HG03135 (cell line): ENCODE measurements at regions not wholly inside any gene's neighbourhood (a gene's known extent, or its start where the extent isn't known, plus 50 kb on each side); places are given as distances from the start of the nearest gene placed in this dataset.

Experiments
- ATAC-seq: cut with Tn5 transposase; IDR thresholded peaks from one replicate; pipeline ENCODE4 v1.9.1; 2021; ENCODE audit warnings: mild to moderate bottlenecking, moderate library complexity; ENCODE audit not compliant: unreplicated experiment

DNA sequence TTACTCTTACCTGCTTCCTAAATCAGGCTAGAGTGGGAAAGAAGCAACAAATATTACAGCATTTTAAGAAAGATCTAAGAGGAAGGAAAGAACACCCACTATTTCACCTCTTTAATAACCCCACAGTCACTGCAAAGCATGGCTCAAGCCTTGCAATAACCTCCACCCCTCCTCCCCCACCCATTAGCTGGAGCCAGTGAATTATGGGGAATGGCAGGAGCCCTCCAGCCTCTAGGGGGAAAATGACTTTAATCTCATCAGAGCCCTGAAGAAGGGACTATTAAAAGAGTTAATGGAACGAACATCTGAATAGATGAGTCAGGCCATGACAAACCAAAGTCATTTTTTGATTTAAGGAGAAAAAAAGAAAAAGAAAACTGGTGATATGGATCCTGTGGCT, 630.7 kb upstream of the PLXNA2 start:
- ATAC-seq = no peak

DNA sequence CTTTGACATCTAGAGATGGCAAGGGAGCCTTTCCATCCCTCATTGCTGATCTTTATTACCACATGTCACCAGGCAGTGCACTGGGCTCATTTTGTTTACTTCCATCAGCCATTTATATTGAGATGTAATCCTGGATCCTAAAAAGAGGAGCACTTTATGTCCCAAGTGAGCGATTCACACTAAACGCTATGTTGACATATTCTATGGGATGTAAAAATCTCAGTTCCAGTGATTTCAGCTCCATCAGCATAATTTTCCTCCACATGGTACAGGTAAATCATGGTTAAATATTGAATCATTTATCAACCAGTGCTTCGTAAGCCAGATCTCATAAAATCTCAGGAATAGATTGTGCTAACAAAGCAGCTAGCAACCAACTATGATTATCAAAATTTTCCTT, 634.8 kb upstream of the PLXNA2 start:
- no peak for ATAC-seq

DNA sequence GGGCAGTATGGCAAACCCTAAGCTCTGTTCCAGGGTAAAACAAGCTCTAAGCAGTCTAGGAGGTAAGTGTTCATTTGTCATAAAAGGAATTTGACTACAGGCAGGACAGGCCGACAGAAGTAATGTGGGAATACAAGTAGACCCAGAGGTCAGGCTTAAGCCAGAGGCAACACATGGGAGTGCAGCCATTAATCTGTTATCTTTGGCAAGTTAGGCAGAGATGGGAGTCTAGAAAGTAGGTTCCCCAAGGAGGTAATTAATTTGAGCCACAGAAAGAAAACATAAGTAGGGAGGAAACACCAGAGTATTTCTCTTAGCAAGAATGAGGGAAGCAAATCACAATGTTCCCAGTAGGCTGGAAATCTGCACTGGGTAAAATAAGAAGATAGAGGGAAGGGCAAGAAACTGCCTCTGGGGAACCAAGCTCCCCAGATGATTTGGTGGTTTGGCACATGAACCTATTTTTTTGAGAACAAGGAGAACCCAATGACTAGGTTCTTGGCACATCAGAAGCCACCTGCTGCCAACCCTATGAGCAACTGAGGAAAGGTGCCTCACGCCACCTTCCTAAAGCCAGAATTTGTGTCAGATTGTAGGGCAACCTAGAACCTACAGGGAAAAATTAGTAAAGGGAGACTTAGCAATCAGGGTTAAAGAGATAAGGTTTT, 636.4 kb upstream of the PLXNA2 start:
- no peak for ATAC-seq

DNA sequence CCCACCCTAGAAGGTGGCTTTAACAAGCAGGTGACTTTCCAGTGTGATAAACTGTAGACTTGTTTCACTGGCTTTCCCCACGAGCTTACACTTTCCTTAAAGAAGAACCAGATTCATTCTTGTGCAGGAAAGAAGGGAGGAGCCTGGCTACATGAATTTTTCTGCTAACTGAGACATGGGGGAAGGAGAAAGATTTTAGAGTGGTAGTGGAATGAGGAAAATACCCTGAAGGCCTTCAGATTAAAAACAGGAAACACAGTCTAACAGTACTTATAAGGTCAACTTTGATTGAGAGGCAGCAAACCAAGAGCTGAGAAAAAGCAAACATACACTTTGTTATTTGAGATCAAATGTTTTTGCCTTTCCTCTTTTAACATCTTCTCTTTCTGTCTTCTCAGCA, 640.9 kb upstream of the PLXNA2 start:
- ATAC-seq = no peak

GRCh38 chr1:208885650-208886049, 641.5 kb upstream of the PLXNA2 start:
- ATAC-seq = no peak

- ATAC-seq = no peak
These were observed 644.2 kb upstream of the PLXNA2 start for GRCh38 chr1:208888376-208888775.

DNA sequence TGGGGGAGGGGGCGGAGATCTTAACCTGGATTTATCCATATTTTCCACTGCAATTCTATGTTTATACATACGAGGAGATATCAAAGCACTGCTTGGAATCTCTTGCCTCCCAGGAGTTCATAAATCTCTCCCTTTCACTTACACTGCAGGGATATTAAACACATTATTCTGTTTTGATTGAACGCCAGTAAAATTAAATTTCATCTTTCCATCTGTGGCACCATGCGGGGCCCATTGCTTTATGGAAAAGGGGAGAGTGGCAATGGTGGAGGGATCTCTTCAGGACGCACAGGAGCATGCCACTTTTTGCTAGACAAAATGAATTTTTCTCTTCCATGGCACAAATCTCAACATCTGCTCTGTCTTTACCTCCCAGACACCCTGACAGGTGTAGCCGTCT, 648.0 kb upstream of the PLXNA2 start:
- no peak for ATAC-seq

DNA sequence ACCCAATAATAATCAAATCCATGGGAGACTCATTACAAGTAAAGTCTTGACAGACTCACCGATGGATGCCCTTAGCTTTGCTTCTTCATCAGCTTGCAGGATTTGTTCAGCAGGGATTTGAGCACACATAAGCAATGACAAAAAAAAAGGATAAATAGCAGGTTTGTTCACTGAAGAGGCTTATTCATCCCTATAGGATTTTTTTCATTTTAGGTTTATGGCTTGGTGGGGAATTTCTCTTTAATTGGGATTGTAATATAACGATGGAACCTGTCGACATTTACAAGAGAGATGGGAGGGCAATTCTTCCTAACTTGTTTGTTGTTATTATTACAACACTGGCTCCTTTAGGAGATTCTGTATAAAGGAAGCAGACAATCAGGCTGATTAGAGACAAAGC, 649.1 kb upstream of the PLXNA2 start:
- no peak for ATAC-seq

GRCh38 chr1:208895181-208895580, 651.0 kb upstream of the PLXNA2 start:
- ATAC-seq = no peak

- no peak for ATAC-seq
These were observed 651.6 kb upstream of the PLXNA2 start for GRCh38 chr1:208895820-208896219.

- ATAC-seq = no peak
These were observed 652.6 kb upstream of the PLXNA2 start for GRCh38 chr1:208896768-208897167.

DNA sequence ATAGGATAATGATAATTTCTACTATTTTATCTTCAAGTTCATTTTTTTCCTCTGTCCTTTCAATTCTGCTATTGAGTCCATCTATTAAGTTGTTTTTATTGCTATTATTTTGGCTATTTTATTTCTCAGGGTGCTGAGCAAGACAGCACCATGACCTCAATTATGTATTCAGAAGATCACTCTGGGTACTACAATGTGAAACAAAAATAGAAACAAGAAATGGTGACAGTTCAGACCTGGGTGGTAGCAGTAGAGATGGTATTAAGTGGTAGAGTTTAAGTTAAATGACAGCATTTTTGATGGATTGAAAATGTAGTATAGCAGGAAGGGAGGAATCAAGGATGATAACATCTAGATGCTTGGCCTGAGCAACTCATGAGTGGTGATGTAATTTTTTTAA, 655.3 kb upstream of the PLXNA2 start:
- ATAC-seq = no peak

DNA sequence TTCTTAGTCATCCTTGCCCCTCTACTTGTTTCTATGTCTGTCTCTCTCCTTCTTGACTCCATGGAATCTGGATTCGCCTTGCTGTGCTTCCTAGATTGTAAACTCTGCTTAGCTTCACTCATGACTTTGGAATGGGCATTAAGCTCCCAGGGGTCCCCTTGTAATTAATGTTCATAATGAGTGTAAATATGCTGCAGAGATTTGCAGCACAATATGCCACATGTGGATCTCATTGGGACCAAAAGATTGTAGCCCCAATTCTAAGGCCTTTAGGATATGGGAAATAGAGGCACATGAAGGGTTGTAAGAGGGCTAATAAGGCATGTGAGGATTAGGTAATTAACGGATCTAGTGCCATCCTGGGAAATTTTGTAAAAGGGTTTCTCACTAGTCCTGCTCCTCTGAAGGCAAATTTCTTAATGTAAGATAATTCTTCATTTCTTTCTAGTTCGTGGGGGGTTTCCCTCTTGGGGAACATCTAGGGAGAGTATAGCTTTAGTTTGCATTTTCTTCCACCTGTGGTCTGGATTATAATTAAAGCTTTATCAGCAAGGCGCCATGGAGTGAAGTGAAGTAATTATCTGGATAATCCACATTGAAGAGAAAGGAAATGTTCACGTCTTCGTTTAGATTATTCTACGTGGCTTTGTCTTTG, 659.2 kb upstream of the PLXNA2 start:
- no peak for ATAC-seq

GRCh38 chr1:208907790-208908189, 663.6 kb upstream of the PLXNA2 start:
- ATAC-seq = no peak

DNA sequence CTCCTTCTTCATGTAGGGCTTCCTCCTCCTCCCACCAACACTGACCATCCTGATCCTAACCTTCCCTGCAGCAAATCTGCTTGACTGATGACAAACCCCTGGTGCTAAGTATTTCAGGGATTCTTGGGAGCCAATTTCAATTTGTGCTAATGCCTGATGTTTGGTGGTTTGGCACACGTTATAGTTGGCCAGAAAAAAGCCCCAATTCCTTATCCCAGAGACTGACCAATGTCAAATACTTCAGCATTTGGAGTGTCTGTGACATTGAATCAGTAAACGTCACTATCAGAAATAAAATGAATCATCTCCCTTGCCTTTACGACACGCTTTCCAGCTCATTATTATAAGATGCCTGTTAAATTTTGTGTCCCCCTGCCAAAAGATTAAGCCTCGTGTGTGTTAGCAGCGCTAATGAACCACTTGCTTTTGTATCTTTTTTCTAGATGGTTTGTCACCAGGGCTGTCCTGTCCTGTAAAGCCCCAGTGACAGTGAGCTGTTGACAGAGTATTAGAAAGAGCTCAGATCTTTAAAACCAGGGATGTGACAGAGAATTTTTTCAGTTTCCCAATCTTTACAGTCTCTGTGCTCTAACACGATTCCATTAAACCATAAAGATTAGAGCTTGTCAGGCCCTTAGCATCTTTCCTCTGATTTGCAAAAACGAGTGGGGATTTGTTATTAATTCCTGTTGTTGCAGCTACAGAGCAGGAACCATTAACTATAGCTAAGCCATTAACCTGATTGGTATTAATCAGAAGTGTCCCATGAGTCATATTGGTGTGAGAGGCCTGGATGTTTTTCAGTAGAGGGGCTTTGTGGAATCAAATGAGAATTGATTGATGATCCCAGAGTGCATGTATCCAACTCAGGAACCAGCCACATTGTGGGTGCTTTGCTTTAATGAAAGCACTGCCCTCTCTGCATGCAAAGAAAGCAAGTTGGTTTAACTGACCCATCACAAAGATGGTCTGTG, 665.1 kb upstream of the PLXNA2 start:
- ATAC-seq = no peak

GRCh38 chr1:208910161-208910560, 666.0 kb upstream of the PLXNA2 start:
- ATAC-seq = no peak

DNA sequence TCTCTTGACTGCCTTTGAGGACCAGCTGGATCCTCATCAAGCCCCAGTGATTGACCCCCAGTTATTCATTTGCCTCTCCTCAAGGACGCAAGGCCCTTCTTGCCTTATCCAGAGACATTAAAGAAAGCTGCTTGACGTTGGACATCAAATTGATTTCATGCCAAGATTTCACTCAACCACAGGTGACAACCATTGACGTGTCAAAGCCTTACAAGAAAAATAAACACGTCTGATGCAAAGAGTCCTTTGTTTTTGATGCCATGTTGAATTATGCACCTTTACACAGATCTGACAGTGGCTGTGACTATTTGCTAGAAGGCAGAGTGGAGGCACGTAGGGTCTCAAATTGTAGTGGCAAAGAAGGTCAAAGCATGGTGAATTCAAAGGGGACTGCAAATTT, 666.2 kb upstream of the CAMK1G start:
- ATAC-seq = no peak

- ATAC-seq = no peak
These were observed 665.8 kb upstream of the CAMK1G start for GRCh38 chr1:208917723-208918122.

DNA sequence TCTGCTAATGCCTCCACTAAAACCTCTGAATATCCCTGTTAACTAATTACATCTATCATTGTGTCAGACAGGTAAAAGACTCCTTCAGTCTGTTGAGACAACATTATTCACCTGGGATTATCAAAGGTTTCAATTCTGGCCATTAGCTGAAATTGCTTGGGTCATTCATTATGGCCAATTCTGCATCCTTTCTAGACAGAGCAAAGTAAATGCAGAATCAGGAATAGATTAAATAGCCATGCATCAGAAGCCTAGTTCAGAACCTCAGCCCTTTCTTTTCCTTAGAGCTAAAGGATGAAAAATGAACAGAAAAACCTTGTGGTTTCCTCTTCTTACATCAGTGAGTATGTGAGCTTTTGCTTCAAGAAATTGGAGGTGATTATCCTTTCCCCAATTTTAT, 665.4 kb upstream of the CAMK1G start:
- no peak for ATAC-seq

DNA sequence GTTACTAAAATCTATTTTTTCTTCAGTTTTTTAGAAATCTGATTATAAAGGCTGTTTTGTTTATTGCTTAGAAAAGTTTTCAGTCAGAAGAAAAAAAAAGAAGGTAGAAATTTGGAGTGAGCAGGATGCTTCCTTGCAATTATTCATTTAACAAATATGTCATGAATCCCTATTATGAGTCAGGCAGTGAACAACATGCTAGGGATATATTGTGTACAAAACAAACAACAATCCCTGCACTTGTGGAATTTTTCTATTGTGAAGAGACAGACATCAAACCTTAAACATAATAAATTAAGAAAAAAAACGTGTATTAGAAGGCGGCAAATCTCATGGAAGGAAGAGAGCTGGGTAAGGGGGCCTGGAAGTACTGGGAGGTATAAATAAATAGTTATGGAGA, 664.1 kb upstream of the CAMK1G start:
- no peak for ATAC-seq

DNA sequence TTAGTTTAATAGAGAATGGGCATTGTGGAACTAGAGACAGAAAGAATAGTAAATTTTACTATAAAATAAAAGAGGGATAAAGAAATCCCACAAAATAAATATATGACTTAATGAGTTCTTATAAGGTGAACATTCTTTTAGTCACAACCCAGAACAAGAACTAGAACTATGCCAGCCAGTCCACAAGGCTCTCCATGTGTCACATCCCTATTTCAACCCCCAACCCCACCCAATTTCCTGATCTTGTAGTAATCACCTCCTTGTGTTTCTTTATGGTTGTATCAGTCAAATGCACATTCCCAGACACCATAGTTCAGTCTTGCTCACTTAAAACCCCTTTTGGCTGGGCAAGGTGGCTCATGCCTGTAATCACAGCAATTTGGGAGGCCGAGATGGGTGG, 662.3 kb upstream of the CAMK1G start:
- no peak for ATAC-seq

GRCh38 chr1:208923456-208923855, 660.1 kb upstream of the CAMK1G start:
- no peak for ATAC-seq
